Type B pancreatic cell (in vitro differentiated cells): ENCODE measurements at regions not wholly inside any gene's neighbourhood (a gene's known extent, or its start where the extent isn't known, plus 50 kb on each side); places are given as distances from the start of the nearest gene placed in this dataset.

Experiments
- DNase-seq: peaks from one replicate; pipeline ENCODE4 v3.0.0; 2021; ENCODE audit warnings: mixed read lengths; ENCODE audit not compliant: unreplicated experiment; ENCODE audit errors: extremely low spot score
- H3K27ac Mint-ChIP-seq: 2 replicates; pipeline ENCODE4 v1.8.0; 2021; ENCODE audit warnings: mild to moderate bottlenecking, mixed read lengths
- H3K27me3 Mint-ChIP-seq: 2 replicates; pipeline ENCODE4 v1.8.0; 2021; ENCODE audit warnings: mixed read lengths
- H3K36me3 Mint-ChIP-seq: 2 replicates; pipeline ENCODE4 v1.8.0; 2021; ENCODE audit warnings: mixed read lengths
- H3K4me1 Mint-ChIP-seq: one replicate; pipeline ENCODE4 v1.8.0; 2021; ENCODE audit warnings: mixed read lengths; ENCODE audit not compliant: unreplicated experiment
- H3K4me3 Mint-ChIP-seq: 2 replicates; pipeline ENCODE4 v1.8.0; 2021; ENCODE audit warnings: mild to moderate bottlenecking, mixed read lengths
- H3K9me3 Mint-ChIP-seq: 2 replicates; pipeline ENCODE4 v1.8.0; 2021; ENCODE audit warnings: mixed read lengths
- CTCF ChIP-seq: fragments of 200-600 bp; sonication (generic); conservative IDR thresholded peaks from 2 replicates; pipeline ENCODE4 v1.5.0; 2021; ENCODE audit warnings: antibody characterized with exemption, mild to moderate bottlenecking

GRCh38 chr14:22448035-22448904 is 140.8 kb downstream of the DAD1 start:
- Mint-ChIP-seq H3K27me3 (peaks cover 6% of the 10 kb centered on the region), H3K4me3 (no peak overlapping the region), H3K4me1 (peaks cover 18% of the 10 kb centered on the region), H3K36me3 (no peaks in the 10 kb centered on the region), H3K9me3 (no peaks in the 10 kb centered on the region), H3K27ac (no peak overlapping the region)
- no peak for DNase-seq
- no peak for TF ChIP-seq CTCF

GRCh38 chr14:22438742-22439141 is 150.3 kb downstream of the DAD1 start:
- Mint-ChIP-seq H3K4me3 (no peak overlapping the region), H3K27me3 (no peaks in the 10 kb centered on the region), H3K4me1 (no peaks in the 10 kb centered on the region), H3K9me3 (no peaks in the 10 kb centered on the region), H3K27ac (no peak overlapping the region), H3K36me3 (no peaks in the 10 kb centered on the region)
- DNase-seq: no peak
- no peak for TF ChIP-seq CTCF

- Mint-ChIP-seq H3K4me1 (peaks cover 14% of the 10 kb centered on the region), H3K9me3 (no peaks in the 10 kb centered on the region), H3K27ac (no peak overlapping the region), H3K27me3 (peaks cover 8% of the 10 kb centered on the region), H3K36me3 (no peaks in the 10 kb centered on the region), H3K4me3 (no peak overlapping the region)
- DNase-seq: no peak
- TF ChIP-seq CTCF: no peak
These were observed 154.0 kb downstream of the DAD1 start for GRCh38 chr14:22434901-22435550.

GRCh38 chr14:22434030-22434429 is 155.0 kb downstream of the DAD1 start:
- DNase-seq: no peak
- no peaks in the 10 kb centered on the region for H3K36me3 Mint-ChIP-seq
- no peak for TF ChIP-seq CTCF
- H3K4me3 Mint-ChIP-seq: no peak overlapping the region
- no peaks in the 10 kb centered on the region for H3K9me3 Mint-ChIP-seq
- H3K27ac Mint-ChIP-seq: no peak overlapping the region
- H3K27me3 Mint-ChIP-seq: peaks cover 11% of the 10 kb centered on the region
- H3K4me1 Mint-ChIP-seq: peaks cover 23% of the 10 kb centered on the region

GRCh38 chr14:22433069-22433468 is 156.0 kb downstream of the DAD1 start:
- no peaks in the 10 kb centered on the region for H3K9me3 Mint-ChIP-seq
- peaks cover 30% of the 10 kb centered on the region for H3K4me1 Mint-ChIP-seq
- no peak overlapping the region for H3K27ac Mint-ChIP-seq
- H3K4me3 Mint-ChIP-seq: no peak overlapping the region
- no peak for DNase-seq
- H3K36me3 Mint-ChIP-seq: no peaks in the 10 kb centered on the region
- no peak for TF ChIP-seq CTCF
- H3K27me3 Mint-ChIP-seq: peaks cover 11% of the 10 kb centered on the region
